ENCODE measurements at regions not wholly inside any gene's neighbourhood (a gene's known extent, or its start where the extent isn't known, plus 50 kb on each side); places are given as distances from the start of the nearest gene placed in this dataset.
A peak's percentile ranks its signal among the peaks of the same experiment; 100 is the strongest.

- DNase-seq, result no peak
These were observed 106.3 kb downstream of the C9orf152 start for GRCh38 chr9:110101531-110102161.

- DNase-seq, result no peak
These were observed 104.7 kb downstream of the C9orf152 start for GRCh38 chr9:110103257-110103656.

- DNase-seq, result peak; percentile 86
These were observed 103.6 kb downstream of the C9orf152 start for GRCh38 chr9:110104261-110104809.

GRCh38 chr9:110105107-110105506, 102.9 kb downstream of the C9orf152 start:
- DNase-seq, result peak; percentile 62

- DNase-seq, result no peak
These were observed 101.3 kb downstream of the C9orf152 start for GRCh38 chr9:110106661-110107060.

GRCh38 chr9:110109333-110110092, 98.4 kb downstream of the C9orf152 start:
- no peak for DNase-seq

GRCh38 chr9:110110154-110110553, 97.8 kb downstream of the C9orf152 start:
- no peak for DNase-seq

- DNase-seq, result no peak
These were observed 96.1 kb downstream of the C9orf152 start for GRCh38 chr9:110111868-110112267.

GRCh38 chr9:110112792-110113191, 95.2 kb downstream of the C9orf152 start:
- DNase-seq, result no peak

GRCh38 chr9:110114086-110114858, 93.7 kb downstream of the C9orf152 start:
- peak; percentile 27 for DNase-seq

GRCh38 chr9:110114859-110115201, 93.1 kb downstream of the C9orf152 start:
- peak; percentile 86 for DNase-seq

- DNase-seq, result no peak
These were observed 92.6 kb downstream of the C9orf152 start for GRCh38 chr9:110115341-110115820.

GRCh38 chr9:110115826-110116542, 92.0 kb downstream of the C9orf152 start:
- DNase-seq, result peak; percentile 85

- peak; percentile 84 for DNase-seq
These were observed 91.4 kb downstream of the C9orf152 start for GRCh38 chr9:110116543-110116885.

- no peak for DNase-seq
These were observed 86.8 kb downstream of the C9orf152 start for GRCh38 chr9:110121170-110121569.

GRCh38 chr9:110123341-110124095, 84.4 kb downstream of the C9orf152 start:
- DNase-seq, result no peak

GRCh38 chr9:110124439-110124838, 83.5 kb downstream of the C9orf152 start:
- DNase-seq, result no peak

GRCh38 chr9:110125207-110125751, 82.7 kb downstream of the C9orf152 start:
- peak; percentile 98 for DNase-seq

- no peak for DNase-seq
These were observed 82.1 kb downstream of the C9orf152 start for GRCh38 chr9:110125763-110126351.

GRCh38 chr9:110126499-110126941, 81.4 kb downstream of the C9orf152 start:
- no peak for DNase-seq

Data from NCI-H226 (cell line).